ENCODE measurements at regions not wholly inside any gene's neighbourhood (a gene's known extent, or its start where the extent isn't known, plus 50 kb on each side); places are given as distances from the start of the nearest gene placed in this dataset.
"Not testable (repeated sequence)": the region's sequence is repeated elsewhere in the genome, so short reads cannot be mapped to it uniquely, and the experiment has no call there.

- DNase-seq, result no peak
Observed at GRCh38 chr5:114060866-114061265, 301.0 kb upstream of the KCNN2 start.

- no peak for DNase-seq
Observed at GRCh38 chr5:114062932-114063867, 298.7 kb upstream of the KCNN2 start.

- no peak for DNase-seq
Observed at GRCh38 chr5:114065912-114066311, 296.0 kb upstream of the KCNN2 start.

GRCh38 chr5:114070093-114070722 is 291.7 kb upstream of the KCNN2 start:
- DNase-seq, result no peak

GRCh38 chr5:114089259-114089658 is 272.6 kb upstream of the KCNN2 start:
- DNase-seq, result no peak

- no peak for DNase-seq
Observed at GRCh38 chr5:114097570-114097969, 264.3 kb upstream of the KCNN2 start.

- no peak for DNase-seq
Observed at GRCh38 chr5:114099161-114099560, 262.7 kb upstream of the KCNN2 start.

GRCh38 chr5:114101153-114101552 is 260.7 kb upstream of the KCNN2 start:
- DNase-seq, result no peak

GRCh38 chr5:114113604-114114003 is 248.3 kb upstream of the KCNN2 start:
- DNase-seq, result no peak

GRCh38 chr5:114116981-114117380 is 244.9 kb upstream of the KCNN2 start:
- DNase-seq, result no peak

GRCh38 chr5:114118511-114118910 is 243.4 kb upstream of the KCNN2 start:
- no peak for DNase-seq

GRCh38 chr5:114120166-114120565 is 241.7 kb upstream of the KCNN2 start:
- DNase-seq, result no peak

GRCh38 chr5:114122852-114123251 is 239.0 kb upstream of the KCNN2 start:
- no peak for DNase-seq

GRCh38 chr5:114123654-114124053 is 238.2 kb upstream of the KCNN2 start:
- no peak for DNase-seq

GRCh38 chr5:114146398-114146797 is 215.5 kb upstream of the KCNN2 start:
- no peak for DNase-seq

- no peak for DNase-seq
Observed at GRCh38 chr5:114148253-114148652, 213.6 kb upstream of the KCNN2 start.

- DNase-seq, result not testable (repeated sequence)
Observed at GRCh38 chr5:114148728-114149127, 213.1 kb upstream of the KCNN2 start.

GRCh38 chr5:114152656-114153360 is 209.1 kb upstream of the KCNN2 start:
- no peak for DNase-seq

- DNase-seq, result no peak
Observed at GRCh38 chr5:114153392-114153791, 208.5 kb upstream of the KCNN2 start.

- no peak for DNase-seq
Observed at GRCh38 chr5:114153833-114154232, 208.0 kb upstream of the KCNN2 start.

GRCh38 chr5:114166081-114166480 is 195.8 kb upstream of the KCNN2 start:
- DNase-seq, result no peak

GRCh38 chr5:114174131-114174530 is 187.7 kb upstream of the KCNN2 start:
- no peak for DNase-seq

- no peak for DNase-seq
Observed at GRCh38 chr5:114174837-114175236, 187.0 kb upstream of the KCNN2 start.

- DNase-seq, result no peak
Observed at GRCh38 chr5:114176356-114176755, 185.5 kb upstream of the KCNN2 start.
